ENCODE measurements at regions not wholly inside any gene's neighbourhood (a gene's known extent, or its start where the extent isn't known, plus 50 kb on each side); places are given as distances from the start of the nearest gene placed in this dataset.
"Not testable (repeated sequence)": the region's sequence is repeated elsewhere in the genome, so short reads cannot be mapped to it uniquely, and the experiment has no call there.

- not testable (repeated sequence) for TF ChIP-seq CTCF (IDR thresholded peaks at IDR 0.05); ZFX (IDR thresholded peaks at IDR 0.05; ENCODE audit: borderline replicate concordance)
Observed at GRCh38 chr14:19162034-19162706, 194.9 kb downstream of the POTEM start.

Measured in 22Rv1 (cell line).